ENCODE measurements at regions not wholly inside any gene's neighbourhood (a gene's known extent, or its start where the extent isn't known, plus 50 kb on each side); places are given as distances from the start of the nearest gene placed in this dataset.

GRCh38 chr2:234146087-234146826, 95.8 kb downstream of the SPP2 start:
- in situ Hi-C loops (cut with HindIII; ENCODE audit: low pct_unique_long_range_greater_than_20kb, low sequenced_read_pairs), result no loop called here
- DNase-seq (ENCODE audit: low read depth, low spot score), result peak; percentile 67

DNA sequence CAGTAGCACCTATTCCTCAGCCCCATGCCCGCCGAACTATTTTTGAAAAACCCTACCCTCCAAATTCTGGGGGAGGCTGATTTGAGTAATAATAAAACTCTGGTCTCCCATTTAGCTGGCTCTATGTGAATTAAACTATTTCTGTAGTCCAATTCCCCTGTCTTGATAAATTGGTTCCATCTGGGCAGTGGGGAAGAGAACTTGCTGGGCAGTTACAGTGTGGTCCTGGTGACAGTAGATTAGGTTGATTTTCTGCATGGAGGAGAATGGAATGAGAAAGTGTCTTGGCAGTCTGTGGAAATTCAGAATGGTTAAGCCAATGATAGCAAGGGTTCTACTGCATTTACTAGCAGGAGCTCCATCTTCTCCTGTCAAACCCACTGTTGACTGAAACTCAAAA, 95.0 kb downstream of the SPP2 start:
- DNase-seq (ENCODE audit: low read depth, low spot score), result no peak
- in situ Hi-C loops (cut with HindIII; ENCODE audit: low pct_unique_long_range_greater_than_20kb, low sequenced_read_pairs), result no loop called here

- in situ Hi-C loops (cut with HindIII; ENCODE audit: low pct_unique_long_range_greater_than_20kb, low sequenced_read_pairs), result no loop called here
- no peak for DNase-seq (ENCODE audit: low read depth, low spot score)
These were observed 94.6 kb downstream of the SPP2 start for GRCh38 chr2:234145057-234145456.

GRCh38 chr2:234143896-234144295, 93.4 kb downstream of the SPP2 start:
- in situ Hi-C loops (cut with HindIII; ENCODE audit: low pct_unique_long_range_greater_than_20kb, low sequenced_read_pairs), result no loop called here
- DNase-seq (ENCODE audit: low read depth, low spot score), result no peak

- no peak for DNase-seq (ENCODE audit: low read depth, low spot score)
- in situ Hi-C loops (cut with HindIII; ENCODE audit: low pct_unique_long_range_greater_than_20kb, low sequenced_read_pairs), result no loop called here
These were observed 92.0 kb downstream of the SPP2 start for GRCh38 chr2:234142530-234142929.

GRCh38 chr2:234139755-234140154, 89.3 kb downstream of the SPP2 start:
- peak; percentile 38 for DNase-seq (ENCODE audit: low read depth, low spot score)
- in situ Hi-C loops (cut with HindIII; ENCODE audit: low pct_unique_long_range_greater_than_20kb, low sequenced_read_pairs), result no loop called here

- no peak for DNase-seq (ENCODE audit: low read depth, low spot score)
- in situ Hi-C loops (cut with HindIII; ENCODE audit: low pct_unique_long_range_greater_than_20kb, low sequenced_read_pairs), result no loop called here
These were observed 88.3 kb downstream of the SPP2 start for GRCh38 chr2:234138836-234139235.

- in situ Hi-C loops (cut with HindIII; ENCODE audit: low pct_unique_long_range_greater_than_20kb, low sequenced_read_pairs), result no loop called here
- peak; percentile 32 for DNase-seq (ENCODE audit: low read depth, low spot score)
These were observed 87.0 kb downstream of the SPP2 start for GRCh38 chr2:234137400-234138014.

- in situ Hi-C loops (cut with HindIII; ENCODE audit: low pct_unique_long_range_greater_than_20kb, low sequenced_read_pairs), result no loop called here
- DNase-seq (ENCODE audit: low read depth, low spot score), result peak; percentile 38
These were observed 86.0 kb downstream of the SPP2 start for GRCh38 chr2:234136461-234136860.

- in situ Hi-C loops (cut with HindIII; ENCODE audit: low pct_unique_long_range_greater_than_20kb, low sequenced_read_pairs), result no loop called here
- DNase-seq (ENCODE audit: low read depth, low spot score), result peak; percentile 89
These were observed 85.3 kb downstream of the SPP2 start for GRCh38 chr2:234135750-234136221.

DNA sequence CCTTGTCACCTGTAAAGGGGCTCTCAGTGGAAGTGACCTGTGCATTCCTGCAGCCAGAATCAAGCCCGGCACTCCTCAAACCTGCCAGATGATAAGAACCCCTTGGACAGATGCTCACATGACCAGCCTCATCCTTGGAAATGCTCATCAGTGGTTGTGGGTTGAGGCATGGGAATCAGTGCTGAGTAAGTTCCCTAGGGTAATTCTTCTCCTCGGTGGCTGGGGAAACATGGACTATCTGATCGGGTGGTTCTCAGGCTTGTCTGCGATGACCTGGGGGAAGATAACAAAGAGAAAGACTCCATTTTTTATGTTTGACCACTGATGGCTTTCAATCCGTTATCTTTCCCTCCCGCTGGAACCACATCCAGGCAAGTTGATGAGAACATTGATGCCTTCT, 84.0 kb downstream of the SPP2 start:
- no peak for DNase-seq (ENCODE audit: low read depth, low spot score)
- in situ Hi-C loops (cut with HindIII; ENCODE audit: low pct_unique_long_range_greater_than_20kb, low sequenced_read_pairs), result no loop called here

DNA sequence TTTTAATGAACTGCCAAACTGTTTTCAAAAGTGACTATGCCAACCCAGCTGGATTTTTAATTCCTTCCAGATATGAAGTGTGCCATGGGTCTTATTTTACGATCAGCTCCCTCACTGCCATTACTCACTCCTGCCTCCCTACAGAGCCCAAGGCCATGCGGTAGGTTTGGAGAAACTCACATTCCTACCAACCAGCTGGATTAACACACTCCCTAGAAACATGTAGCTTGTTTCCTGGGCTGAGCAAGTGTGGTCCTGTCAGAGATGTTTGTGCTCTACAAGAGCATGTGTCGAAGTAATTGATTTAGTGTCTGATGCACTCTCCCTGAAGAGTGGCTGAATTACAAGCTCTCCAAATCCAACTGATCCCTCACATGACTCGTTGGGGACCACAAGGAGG, 82.5 kb downstream of the SPP2 start:
- DNase-seq (ENCODE audit: low read depth, low spot score), result no peak
- in situ Hi-C loops (cut with HindIII; ENCODE audit: low pct_unique_long_range_greater_than_20kb, low sequenced_read_pairs), result no loop called here

DNA sequence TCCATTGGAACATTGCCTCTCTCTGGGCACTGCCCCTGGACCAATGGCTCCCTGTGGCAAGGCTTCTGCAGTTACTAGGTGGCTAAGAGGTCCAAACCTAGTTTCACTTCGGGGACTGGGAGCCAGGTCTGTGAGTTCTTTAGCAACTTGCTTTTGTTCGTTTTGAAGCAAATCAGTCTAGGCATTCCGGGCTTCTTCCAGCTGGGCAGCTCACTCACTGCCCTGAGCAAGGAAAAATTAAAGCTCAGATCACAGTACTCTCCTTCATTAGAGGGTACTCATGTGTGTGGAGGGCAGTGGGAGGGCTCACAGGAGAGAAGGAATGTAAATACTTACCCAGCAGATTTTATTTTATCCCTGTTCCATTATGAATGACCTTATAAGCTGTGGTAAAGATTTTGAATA, 80.3 kb downstream of the SPP2 start:
- in situ Hi-C loops (cut with HindIII; ENCODE audit: low pct_unique_long_range_greater_than_20kb, low sequenced_read_pairs), result no loop called here
- no peak for DNase-seq (ENCODE audit: low read depth, low spot score)

DNA sequence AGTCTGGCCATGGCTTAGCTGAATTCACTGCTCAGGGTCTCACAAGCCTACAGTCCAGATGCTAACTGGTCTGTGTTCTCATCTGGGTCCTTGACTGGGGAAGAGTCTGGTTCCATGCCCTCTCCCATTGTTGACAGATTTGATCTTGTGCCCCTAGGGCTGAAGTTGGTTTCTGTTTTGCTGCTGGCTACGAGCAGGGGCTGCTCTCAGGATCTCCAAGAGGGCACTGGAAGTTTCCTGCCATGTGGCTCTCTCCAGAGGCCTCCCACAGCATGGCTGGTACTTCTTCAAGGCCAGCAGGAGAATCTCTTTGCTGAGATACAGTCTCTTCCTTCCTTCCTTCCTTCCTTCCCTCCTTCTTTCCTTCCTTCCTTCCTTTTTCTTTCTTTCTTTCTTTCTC, 78.1 kb downstream of the SPP2 start:
- in situ Hi-C loops (cut with HindIII; ENCODE audit: low pct_unique_long_range_greater_than_20kb, low sequenced_read_pairs), result no loop called here
- no peak for DNase-seq (ENCODE audit: low read depth, low spot score)
